IMR-90 (cell line): ENCODE measurements at regions not wholly inside any gene's neighbourhood (a gene's known extent, or its start where the extent isn't known, plus 50 kb on each side); places are given as distances from the start of the nearest gene placed in this dataset.

ENCODE experiments used
- ATAC-seq: fragments of 200-7000 bp; cut with Tn5 transposase; 2 replicates; pipeline ENCODE4 v1.9.1; 2020; ENCODE audit warnings: low read depth, mild to moderate bottlenecking, moderate library complexity
- BruUV-seq: library from RNA; stranded (reverse); fragments of 400-500 nt; replicated peaks from 2 replicates; lab custom pipeline; 2021; lab: Mats Ljungman, UMichigan
- CTCF ChIA-PET: fragments of 300-600 bp; formaldehyde crosslinking; extraction: SDS; loops from one replicate; lab custom pipeline; 2021; ENCODE audit warnings: antibody characterized with exemption; lab: Yijun Ruan, JAX
- POLR2A ChIA-PET: fragments of 300-600 bp; sonication (Branson Sonifier 250); formaldehyde crosslinking; loops from one replicate; lab custom pipeline; 2022; ENCODE audit warnings: antibody characterized with exemption; ENCODE audit not compliant: unreplicated experiment; lab: Charles Lee
- DNase-seq: peaks from one replicate; pipeline ENCODE4 v3.0.0; 2013
- H2AFZ ChIP-seq: replicated peaks from 2 replicates; pipeline ENCODE3; 2013; ENCODE audit warnings: low read length, mild to moderate bottlenecking; ENCODE audit not compliant: poor library complexity
- H2AK5ac ChIP-seq: 2 replicates; pipeline ENCODE4 v1.6.1; 2013; ENCODE audit warnings: low read depth, low read length, inconsistent platforms
- H2AK9ac ChIP-seq: replicated peaks from 2 replicates; pipeline ENCODE3; 2013; ENCODE audit warnings: mild to moderate bottlenecking, low read depth, low read length, moderate library complexity; ENCODE audit not compliant: poor library complexity
- H2BK120ac ChIP-seq: 2 replicates; pipeline ENCODE4 v1.6.1; 2013; ENCODE audit warnings: low read depth, low read length, inconsistent platforms
- H2BK15ac ChIP-seq: 3 replicates; pipeline ENCODE4 v1.6.1; 2013; ENCODE audit warnings: low read depth, low read length, inconsistent platforms
- H2BK20ac ChIP-seq: 2 replicates; pipeline ENCODE4 v1.6.1; 2013; ENCODE audit warnings: low read depth, mild to moderate bottlenecking, inconsistent platforms, low read length, moderate library complexity
- H2BK5ac ChIP-seq: 2 replicates; pipeline ENCODE4 v1.6.1; 2013; ENCODE audit warnings: mild to moderate bottlenecking, low read depth, low read length, inconsistent platforms; ENCODE audit not compliant: poor library complexity, severe bottlenecking
- H3K14ac ChIP-seq: replicated peaks from 2 replicates; pipeline ENCODE4 v1.6.1; 2013; ENCODE audit warnings: low read depth, low read length, inconsistent platforms
- H3K18ac ChIP-seq: 2 replicates; pipeline ENCODE4 v1.6.1; 2013; ENCODE audit warnings: low read depth, low read length, control low read depth
- H3K23ac ChIP-seq: 2 replicates; pipeline ENCODE4 v1.6.1; 2013; ENCODE audit warnings: low read depth, low read length, inconsistent platforms
- H3K27ac ChIP-seq: 2 replicates; pipeline ENCODE4 v1.5.1; 2013; ENCODE audit warnings: mild to moderate bottlenecking, control low read depth, low read length; ENCODE audit not compliant: insufficient read depth
- H3K27me3 ChIP-seq: 2 replicates; pipeline ENCODE4 v1.6.1; 2013; ENCODE audit warnings: low read length; ENCODE audit not compliant: control insufficient read depth, insufficient read depth
- H3K36me3 ChIP-seq: 2 replicates; pipeline ENCODE4 v1.6.1; 2013; ENCODE audit warnings: low read length, mixed read lengths; ENCODE audit not compliant: control insufficient read depth, insufficient read depth
- H3K4ac ChIP-seq: 2 replicates; pipeline ENCODE4 v1.6.1; 2013; ENCODE audit warnings: low read depth, low read length, inconsistent platforms
- H3K4me1 ChIP-seq: 2 replicates; pipeline ENCODE4 v1.6.1; 2013; ENCODE audit warnings: low read length, mixed read lengths; ENCODE audit not compliant: control insufficient read depth, insufficient read depth
- H3K4me2 ChIP-seq: 2 replicates; pipeline ENCODE4 v1.6.1; 2013; ENCODE audit warnings: low read depth, mild to moderate bottlenecking, control low read depth, low read length, moderate library complexity
- H3K4me3 ChIP-seq: 2 replicates; pipeline ENCODE4 v1.5.1; 2013; ENCODE audit warnings: low read depth, mild to moderate bottlenecking, control low read depth, low read length, moderate library complexity; ENCODE audit not compliant: insufficient read depth
- H3K56ac ChIP-seq: 2 replicates; pipeline ENCODE4 v1.6.1; 2013; ENCODE audit warnings: low read length, inconsistent platforms; ENCODE audit not compliant: insufficient read depth; ENCODE audit errors: extremely low read depth
- H3K79me1 ChIP-seq, 2 experiments: 2 replicates each; pipeline ENCODE4 v1.6.1; 2013; ENCODE audit warnings: low read length in 2 of 2, inconsistent platforms in 1 of 2, low read depth in 1 of 2
- H3K9ac ChIP-seq: 2 replicates; pipeline ENCODE4 v1.6.1; 2013; ENCODE audit warnings: low read depth, low read length, control low read depth
- H3K9me1 ChIP-seq: 2 replicates; pipeline ENCODE4 v1.6.1; 2013; ENCODE audit warnings: low read length, inconsistent platforms; ENCODE audit not compliant: insufficient read depth
- H3K9me3 ChIP-seq: 2 replicates; pipeline ENCODE4 v1.6.1; 2013; ENCODE audit warnings: low read length; ENCODE audit not compliant: control insufficient read depth, insufficient read depth
- H4K20me1 ChIP-seq: 2 replicates; pipeline ENCODE4 v1.6.1; 2013; ENCODE audit warnings: low read length, inconsistent platforms; ENCODE audit not compliant: insufficient read depth
- H4K5ac ChIP-seq: 2 replicates; pipeline ENCODE4 v1.6.1; 2013; ENCODE audit warnings: mild to moderate bottlenecking, low read depth, low read length, control low read depth
- H4K8ac ChIP-seq, 2 experiments: 2 replicates each; pipeline ENCODE4 v1.6.1; 2013; ENCODE audit warnings: low read depth in 2 of 2, low read length in 2 of 2, control low read depth in 1 of 2, inconsistent platforms in 1 of 2
- H4K91ac ChIP-seq: 2 replicates; pipeline ENCODE4 v1.6.1; 2013; ENCODE audit warnings: low read depth, low read length, inconsistent platforms; ENCODE audit not compliant: insufficient read depth
- POLR2A ChIP-seq: IDR thresholded peaks from 2 replicates; pipeline ENCODE4 v1.6.1; 2012; ENCODE audit warnings: mild to moderate bottlenecking, low read depth, low read length
- WGBS, 2 experiments: methylation state at CpG; one replicate each; pipeline versions ENCODE4 v1.1.5 to v1.1.7; 2013; ENCODE audit warnings: missing lambda C conversion rate in 2 of 2; ENCODE audit not compliant: insufficient read length in 1 of 2; ENCODE audit errors: extremely low coverage in 2 of 2; 5-methylcytosine and 5-hydroxymethylcytosine counted together
- dilution Hi-C: fragments of 300-500 bp; cut with HindIII; formaldehyde crosslinking; loops from one replicate; pipeline ENCODE4 v1.14.3; 2018; ENCODE audit warnings: low sequenced_read_pairs; ENCODE audit not compliant: unreplicated experiment
- in situ Hi-C: fragments of 300-500 bp; cut with MboI; formaldehyde crosslinking; loops from 3 replicates; pipeline ENCODE4 v1.14.3; 2019; ENCODE audit warnings: low sequenced_read_pairs, inconsistent platforms, mixed read lengths
- intact Hi-C: fragments of 100-400 bp; cut with micrococcal nuclease; formaldehyde crosslinking; loops from 2 replicates; pipeline ENCODE4 v1.10.0; 2022

DNA sequence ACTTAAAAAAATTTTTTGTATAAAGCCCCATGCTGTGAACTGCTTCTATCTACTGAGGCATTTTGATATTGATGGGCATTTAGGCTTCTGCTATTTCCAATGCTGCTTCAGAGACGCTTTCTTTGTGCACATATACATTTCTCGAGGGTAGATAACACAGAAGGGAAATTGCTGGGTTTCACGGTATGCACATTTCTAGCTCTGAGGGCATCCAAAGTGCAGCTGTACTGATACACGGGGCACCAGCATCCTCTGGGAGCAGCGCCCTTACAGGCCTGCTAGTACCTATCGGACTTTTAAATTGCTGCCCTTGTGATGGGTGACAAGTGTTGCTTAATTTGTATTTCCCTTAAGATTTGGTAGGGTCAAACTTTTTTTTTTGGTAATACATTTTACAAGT, 88.6 kb downstream of the KCTD15 start:
- Histone ChIP-seq H4K91ac (no peak overlapping the region), H3K4me3 (no peak overlapping the region), H4K5ac (no peak overlapping the region), H3K27ac (no peak overlapping the region), H2AK9ac (no peak overlapping the region), H3K36me3 (no peaks in the 10 kb centered on the region), H4K20me1 (no peaks in the 10 kb centered on the region), H3K4me1 (no peaks in the 10 kb centered on the region), H3K9me1 (no peaks in the 10 kb centered on the region), H3K18ac (no peak overlapping the region), H3K14ac (no peak overlapping the region), H3K79me1 (no peaks in the 10 kb centered on the region), H2BK20ac (no peak overlapping the region), H3K4ac (no peak overlapping the region), H4K8ac (no peak overlapping the region), H3K56ac (no peak overlapping the region), H2BK5ac (no peak overlapping the region), H2AK5ac (no peak overlapping the region), H2BK15ac (no peak overlapping the region), H3K9me3 (no peaks in the 10 kb centered on the region), H2AFZ (no peak overlapping the region), H3K27me3 (no peaks in the 10 kb centered on the region; the same call in 1 of the 2 replicates), H3K23ac (no peak overlapping the region), H2BK120ac (no peak overlapping the region), H3K4me2 (no peak overlapping the region), H3K9ac (no peak overlapping the region)
- DNase-seq: no peak
- no peak for TF ChIP-seq POLR2A
- in situ Hi-C loops (no loop called here), dilution Hi-C loops (no loop called here), intact Hi-C loops (no loop called here)
- 66% methylated on average over 3 of the region's 6 CpGs; no CpG with 5 or more reads in 1 of the 2 experiments for WGBS, 2 experiments
- BruUV-seq: no TSS peak
- ChIA-PET CTCF (no interaction called here), POLR2A (no interaction called here)
- no peak for ATAC-seq
